CD4-positive, alpha-beta memory T cell (primary cell): ENCODE measurements at regions not wholly inside any gene's neighbourhood (a gene's known extent, or its start where the extent isn't known, plus 50 kb on each side); places are given as distances from the start of the nearest gene placed in this dataset.

Source experiments
- CTCF ChIA-PET: fragments of 350-600 bp; sonication (Branson Sonifier 250); formaldehyde crosslinking; loops from one replicate; lab custom pipeline; 2021; ENCODE audit warnings: inconsistent platforms; ENCODE audit not compliant: partially characterized antibody; lab: Charles Lee
- POLR2A ChIA-PET: fragments of 350-600 bp; sonication (Branson Sonifier 250); formaldehyde crosslinking; loops from one replicate; lab custom pipeline; 2021; ENCODE audit not compliant: partially characterized antibody; lab: Charles Lee
- DNase-seq, 5 donors: peaks; one replicate each; pipeline versions ENCODE4 v3.0.0 to v3.0.0-alpha.2; 2020 to 2022; ENCODE audit warnings: mixed read lengths in 1 of 5
- H3K27ac ChIP-seq: one replicate; pipeline ENCODE4 v1.7.0; 2013; ENCODE audit warnings: low read depth, low read length
- H3K27me3 ChIP-seq: 2 replicates; pipeline ENCODE4 v1.7.0; 2013; ENCODE audit warnings: mild to moderate bottlenecking, low read length, moderate library complexity; ENCODE audit not compliant: insufficient read depth
- H3K36me3 ChIP-seq: 2 replicates; pipeline ENCODE4 v1.7.0; 2013; ENCODE audit warnings: mild to moderate bottlenecking, low read length, moderate library complexity; ENCODE audit not compliant: insufficient read depth
- H3K4me1 ChIP-seq: 2 replicates; pipeline ENCODE4 v1.7.0; 2013; ENCODE audit warnings: mild to moderate bottlenecking, low read length, moderate library complexity; ENCODE audit not compliant: insufficient read depth
- H3K4me3 ChIP-seq, 2 donors: one replicate each; pipeline ENCODE4 v1.7.0; 2013; ENCODE audit warnings: low read length in 2 of 2, mild to moderate bottlenecking in 1 of 2
- H3K9me3 ChIP-seq, 2 donors: one replicate each; pipeline ENCODE4 v1.7.0; 2013; ENCODE audit warnings: low read length in 2 of 2, control low read depth in 1 of 2; ENCODE audit not compliant: control insufficient read depth in 1 of 2
- H3K27ac Mint-ChIP-seq, 7 donors: one replicate each; pipeline ENCODE4 v1.8.0; 2020 to 2021; ENCODE audit warnings: mixed read lengths in 7 of 7, mild to moderate bottlenecking in 6 of 7, inconsistent platforms in 3 of 7, moderate library complexity in 3 of 7
- H3K27me3 Mint-ChIP-seq, 2 donors: one replicate each; pipeline ENCODE4 v1.8.0; 2020 to 2021; ENCODE audit warnings: mixed read lengths in 2 of 2
- H3K36me3 Mint-ChIP-seq, 2 donors: one replicate each; pipeline ENCODE4 v1.8.0; 2020 to 2021; ENCODE audit warnings: mixed read lengths in 2 of 2, inconsistent platforms in 1 of 2, mild to moderate bottlenecking in 1 of 2
- H3K4me1 Mint-ChIP-seq, 4 donors: one replicate each; pipeline ENCODE4 v1.8.0; 2020 to 2021; ENCODE audit warnings: mixed read lengths in 4 of 4, mild to moderate bottlenecking in 1 of 4
- H3K4me3 Mint-ChIP-seq, 8 donors: one replicate each; pipeline ENCODE4 v1.8.0; 2020 to 2021; ENCODE audit warnings: mixed read lengths in 8 of 8, mild to moderate bottlenecking in 7 of 8, moderate library complexity in 6 of 8, inconsistent platforms in 3 of 8
- H3K9me3 Mint-ChIP-seq, 8 donors: one replicate each; pipeline ENCODE4 v1.8.0; 2020 to 2021; ENCODE audit warnings: mixed read lengths in 8 of 8, mild to moderate bottlenecking in 5 of 8, inconsistent platforms in 3 of 8, moderate library complexity in 1 of 8
- intact Hi-C: fragments of 100-400 bp; cut with micrococcal nuclease; formaldehyde crosslinking; loops from one replicate; pipeline ENCODE4 v1.15.1; 2023

DNA sequence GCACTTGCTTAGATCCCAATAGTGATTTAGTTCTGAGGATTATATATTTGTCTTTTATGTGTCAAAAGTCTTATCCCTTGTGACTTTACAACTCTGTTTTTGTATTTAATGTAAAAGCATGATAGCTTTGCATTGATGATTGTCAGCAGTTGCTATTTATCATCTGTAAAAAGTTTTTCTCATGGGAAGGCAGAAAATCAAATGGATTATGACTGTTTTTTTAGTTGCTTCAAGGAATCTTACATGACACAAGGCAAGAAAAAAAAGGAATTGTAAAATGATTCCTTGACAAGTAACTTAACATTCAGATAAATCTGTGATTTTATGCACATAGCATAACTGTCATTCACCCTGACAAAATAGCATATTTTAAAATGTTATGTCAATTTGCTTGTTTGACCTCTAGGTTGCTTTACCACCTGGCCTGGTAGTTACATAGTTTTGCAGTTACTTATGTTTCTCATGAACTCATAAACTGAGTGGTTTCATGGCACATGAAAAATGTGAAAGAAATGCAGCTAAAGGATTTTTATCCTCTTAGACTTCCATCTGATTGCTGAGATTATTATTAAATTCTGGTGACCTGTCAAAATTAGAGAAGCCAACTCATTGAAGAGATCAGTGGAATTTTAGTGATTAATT is 622.6 kb downstream of the ADGRL2 start:
- H3K9me3 Mint-ChIP-seq: peaks cover 0 to 7% (median 0%) of the 10 kb centered on the region in 8 donors
- no peaks in the 10 kb centered on the region for H3K4me1 Mint-ChIP-seq
- POLR2A ChIA-PET: no interaction called here
- Histone ChIP-seq H3K9me3 (no peaks in the 10 kb centered on the region), H3K27ac (no peak overlapping the region), H3K36me3 (no peaks in the 10 kb centered on the region), H3K4me3 (no peak overlapping the region), H3K4me1 (no peaks in the 10 kb centered on the region), H3K27me3 (no peaks in the 10 kb centered on the region)
- no peak overlapping the region for H3K4me3 Mint-ChIP-seq
- DNase-seq: no peak
- intact Hi-C loops: no loop called here
- H3K27me3 Mint-ChIP-seq: no peaks in the 10 kb centered on the region
- no peak overlapping the region for H3K27ac Mint-ChIP-seq
- CTCF ChIA-PET: no interaction called here
- no peaks in the 10 kb centered on the region for H3K36me3 Mint-ChIP-seq

DNA sequence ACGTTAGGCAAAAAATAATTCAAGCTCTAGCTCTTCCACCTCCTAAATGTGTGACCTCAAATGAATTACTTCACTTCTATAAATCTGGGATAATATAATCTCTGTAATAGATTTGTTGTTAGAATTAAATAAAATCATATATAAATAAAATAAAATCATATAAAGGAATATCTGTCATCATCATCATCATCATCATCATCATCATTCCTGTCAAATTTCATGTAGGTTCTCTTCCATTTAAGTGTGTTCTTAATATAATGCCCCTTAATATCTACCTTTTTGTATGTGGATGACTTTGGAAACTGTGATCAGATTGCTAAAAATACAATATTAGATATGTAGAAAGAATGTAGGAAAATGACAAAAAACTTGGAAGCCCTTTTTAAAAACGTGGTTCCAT is 621.0 kb downstream of the ADGRL2 start:
- no peak for DNase-seq
- peaks cover 0 to 6% (median 0%) of the 10 kb centered on the region in 8 donors for H3K9me3 Mint-ChIP-seq
- no peak overlapping the region for H3K4me3 Mint-ChIP-seq
- H3K36me3 Mint-ChIP-seq: no peaks in the 10 kb centered on the region
- no peak overlapping the region for H3K27ac Mint-ChIP-seq
- no peaks in the 10 kb centered on the region for H3K36me3 ChIP-seq
- no peak overlapping the region for H3K27ac ChIP-seq
- CTCF ChIA-PET: no interaction called here
- H3K27me3 ChIP-seq: no peaks in the 10 kb centered on the region
- POLR2A ChIA-PET: no interaction called here
- H3K27me3 Mint-ChIP-seq: no peaks in the 10 kb centered on the region
- no peaks in the 10 kb centered on the region for H3K9me3 ChIP-seq
- H3K4me3 ChIP-seq: no peak overlapping the region
- intact Hi-C loops: no loop called here
- H3K4me1 Mint-ChIP-seq: no peaks in the 10 kb centered on the region
- H3K4me1 ChIP-seq: no peaks in the 10 kb centered on the region

DNA sequence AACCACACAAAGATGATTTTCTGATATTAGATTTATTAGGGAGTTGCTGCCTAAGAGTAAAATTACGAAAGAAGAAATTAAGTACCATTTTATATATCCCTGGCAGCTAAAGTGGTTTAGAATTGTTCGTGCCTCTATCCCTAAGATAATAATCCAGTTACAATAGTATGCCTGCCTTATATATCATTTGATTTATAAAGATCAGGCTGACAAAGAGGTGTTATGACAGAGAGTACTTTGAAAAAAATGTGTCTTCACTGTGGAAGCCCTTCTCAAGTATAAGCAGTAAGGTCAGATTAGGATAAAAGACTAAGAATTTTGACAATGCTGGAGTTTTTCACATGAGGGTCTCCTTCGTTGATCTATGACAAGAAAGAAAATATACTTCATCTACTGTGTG is 619.9 kb downstream of the ADGRL2 start:
- CTCF ChIA-PET: interaction anchor here (0.5 kb wide), 1 partner anchor 16 kb away, joined by 3 read pairs; no protein-coding TSS in a partner anchor
- Histone ChIP-seq H3K9me3 (no peaks in the 10 kb centered on the region), H3K36me3 (no peaks in the 10 kb centered on the region), H3K27ac (no peak overlapping the region), H3K27me3 (no peaks in the 10 kb centered on the region), H3K4me1 (no peaks in the 10 kb centered on the region), H3K4me3 (no peak overlapping the region)
- no peaks in the 10 kb centered on the region for H3K4me1 Mint-ChIP-seq
- H3K9me3 Mint-ChIP-seq: peaks cover 0 to 9% (median 0%) of the 10 kb centered on the region in 8 donors
- POLR2A ChIA-PET: no interaction called here
- no peaks in the 10 kb centered on the region for H3K27me3 Mint-ChIP-seq
- H3K36me3 Mint-ChIP-seq: no peaks in the 10 kb centered on the region
- no peak for DNase-seq
- intact Hi-C loops: no loop called here
- no peak overlapping the region for H3K4me3 Mint-ChIP-seq
- no peak overlapping the region for H3K27ac Mint-ChIP-seq

DNA sequence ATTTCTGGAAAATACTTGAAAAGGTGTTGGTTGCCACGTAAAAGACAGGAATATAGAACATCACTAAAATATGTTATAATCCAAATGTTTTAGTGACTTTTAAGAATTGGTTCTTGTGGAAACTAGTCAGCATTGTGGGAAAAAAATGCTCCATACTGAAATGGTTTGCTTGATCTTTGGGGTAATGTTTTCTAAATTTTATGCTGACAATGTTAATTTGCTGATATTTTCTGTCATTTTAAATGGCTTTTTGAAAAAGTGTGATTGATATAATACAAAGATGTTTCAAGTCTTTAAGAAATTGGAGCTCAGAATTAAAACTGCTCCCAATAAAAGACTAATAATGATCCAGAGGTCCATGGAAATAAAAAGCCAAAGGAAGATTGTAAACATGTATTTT is 610.9 kb downstream of the ADGRL2 start:
- intact Hi-C loops: no loop called here
- H3K9me3 Mint-ChIP-seq: peaks cover 0 to 5% (median 3%) of the 10 kb centered on the region in 8 donors
- POLR2A ChIA-PET: no interaction called here

DNA sequence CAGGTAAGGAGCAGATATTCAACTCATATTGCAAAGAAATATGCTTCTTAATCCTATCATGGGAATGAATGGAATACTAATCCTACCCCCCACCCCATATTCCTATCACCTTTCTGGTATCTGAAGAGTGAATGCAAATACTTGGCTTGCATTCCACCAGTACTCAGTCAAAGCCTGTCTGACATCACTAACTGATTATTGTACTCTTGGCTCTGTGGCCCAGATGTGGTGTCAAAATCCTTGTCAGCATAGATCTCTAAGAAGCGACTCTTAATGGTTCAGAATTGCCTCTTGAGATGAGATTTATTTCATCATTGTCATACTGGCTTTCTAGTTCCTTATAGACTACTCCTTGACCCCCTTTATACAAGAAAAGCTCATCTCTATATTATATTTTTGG is 604.6 kb downstream of the ADGRL2 start:
- no peaks in the 10 kb centered on the region for H3K36me3 Mint-ChIP-seq
- no peak overlapping the region for H3K27ac Mint-ChIP-seq
- no peaks in the 10 kb centered on the region for H3K4me1 Mint-ChIP-seq
- CTCF ChIA-PET: no interaction called here
- no peak overlapping the region for H3K27ac ChIP-seq
- H3K4me3 Mint-ChIP-seq: no peak overlapping the region
- no peaks in the 10 kb centered on the region for H3K9me3 ChIP-seq
- intact Hi-C loops: no loop called here
- H3K4me1 ChIP-seq: no peaks in the 10 kb centered on the region
- no peaks in the 10 kb centered on the region for H3K36me3 ChIP-seq
- H3K27me3 ChIP-seq: no peaks in the 10 kb centered on the region
- no peak overlapping the region for H3K4me3 ChIP-seq
- peaks cover 0 to 7% (median 0%) of the 10 kb centered on the region in 8 donors for H3K9me3 Mint-ChIP-seq
- DNase-seq: no peak
- POLR2A ChIA-PET: no interaction called here
- no peaks in the 10 kb centered on the region for H3K27me3 Mint-ChIP-seq

More for the DNA sequence above, 610.9 kb downstream of the ADGRL2 start:
- Mint-ChIP-seq H3K4me1 (no peaks in the 10 kb centered on the region), H3K27me3 (no peaks in the 10 kb centered on the region), H3K36me3 (no peaks in the 10 kb centered on the region), H3K4me3 (no peak overlapping the region), H3K27ac (no peak overlapping the region)
- Histone ChIP-seq H3K36me3 (no peaks in the 10 kb centered on the region), H3K27me3 (no peaks in the 10 kb centered on the region), H3K27ac (no peak overlapping the region), H3K4me3 (no peak overlapping the region), H3K9me3 (no peaks in the 10 kb centered on the region), H3K4me1 (no peaks in the 10 kb centered on the region)
- CTCF ChIA-PET: no interaction called here
- DNase-seq: no peak

DNA sequence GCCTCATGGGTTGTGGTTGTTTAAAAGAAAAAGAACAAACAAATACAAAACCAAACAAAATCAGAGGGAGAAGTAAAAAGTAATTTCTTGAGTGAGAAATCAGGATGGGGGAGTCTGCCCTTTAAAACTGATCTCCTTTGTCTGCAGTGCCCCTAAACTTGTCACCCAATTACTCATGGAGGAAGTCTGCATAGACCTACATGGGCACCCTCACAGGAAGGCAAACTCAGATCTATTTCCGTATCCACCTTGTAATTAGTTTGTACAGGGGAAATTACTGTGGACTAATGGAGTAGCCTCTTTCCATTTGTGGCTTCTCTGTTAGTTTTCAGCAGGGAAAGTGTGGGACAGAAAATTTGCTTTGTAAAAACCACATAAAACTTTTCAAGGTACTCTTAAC is 600.4 kb downstream of the ADGRL2 start:
- no peak overlapping the region for H3K4me3 Mint-ChIP-seq
- H3K4me1 Mint-ChIP-seq: no peaks in the 10 kb centered on the region
- Histone ChIP-seq H3K4me1 (no peaks in the 10 kb centered on the region), H3K9me3 (no peaks in the 10 kb centered on the region), H3K4me3 (no peak overlapping the region), H3K36me3 (no peaks in the 10 kb centered on the region), H3K27ac (no peak overlapping the region), H3K27me3 (no peaks in the 10 kb centered on the region)
- ChIA-PET CTCF (interaction anchor here (0.7 kb wide), 1 partner anchor 423 kb away, joined by 3 read pairs; no protein-coding TSS in a partner anchor), POLR2A (no interaction called here)
- no peak overlapping the region for H3K27ac Mint-ChIP-seq
- no peaks in the 10 kb centered on the region for H3K27me3 Mint-ChIP-seq
- peaks cover 0 to 5% (median 1%) of the 10 kb centered on the region in 8 donors for H3K9me3 Mint-ChIP-seq
- no peaks in the 10 kb centered on the region for H3K36me3 Mint-ChIP-seq
- DNase-seq: no peak
- intact Hi-C loops: no loop called here

DNA sequence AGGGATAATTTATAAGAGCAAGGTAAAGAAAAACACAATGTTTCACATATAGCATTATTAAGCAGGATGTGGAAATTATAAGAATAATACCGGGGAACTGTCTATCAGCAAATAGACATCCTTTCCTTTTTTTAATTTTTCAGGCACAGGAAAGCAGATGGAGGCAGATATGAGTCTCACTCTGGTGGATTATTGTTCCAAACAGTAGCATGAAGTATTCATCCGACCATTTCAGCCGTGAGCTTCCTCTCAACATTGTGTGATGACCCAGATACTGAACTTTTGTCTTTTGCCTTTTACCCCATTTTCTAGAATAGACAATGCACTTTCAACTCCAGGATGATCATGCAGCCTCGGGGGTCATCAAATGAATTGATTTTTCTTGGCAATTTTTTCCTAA is 599.8 kb downstream of the ADGRL2 start:
- Histone ChIP-seq H3K4me3 (no peak overlapping the region), H3K27ac (no peak overlapping the region), H3K27me3 (no peaks in the 10 kb centered on the region), H3K9me3 (no peaks in the 10 kb centered on the region), H3K4me1 (no peaks in the 10 kb centered on the region), H3K36me3 (no peaks in the 10 kb centered on the region)
- CTCF ChIA-PET: interaction anchor here (0.7 kb wide), 1 partner anchor 424 kb away, joined by 3 read pairs; no protein-coding TSS in a partner anchor
- DNase-seq: no peak
- Mint-ChIP-seq H3K36me3 (no peaks in the 10 kb centered on the region), H3K27ac (no peak overlapping the region), H3K4me3 (no peak overlapping the region), H3K4me1 (no peaks in the 10 kb centered on the region), H3K27me3 (no peaks in the 10 kb centered on the region), H3K9me3 (peaks cover 0 to 6% (median 1%) of the 10 kb centered on the region in 8 donors)
- intact Hi-C loops: no loop called here
- POLR2A ChIA-PET: no interaction called here
